Panc1 (cell line): ENCODE measurements at regions not wholly inside any gene's neighbourhood (a gene's known extent, or its start where the extent isn't known, plus 50 kb on each side); places are given as distances from the start of the nearest gene placed in this dataset.

Source experiments
- POLR2AphosphoS5 ChIP-seq: IDR thresholded peaks from 2 replicates; pipeline ENCODE4 v1.6.1; 2012; ENCODE audit warnings: mild to moderate bottlenecking, low read depth, low read length, moderate library complexity
- SIN3A ChIP-seq: IDR thresholded peaks from 2 replicates; pipeline ENCODE4 v1.6.1; 2012; ENCODE audit warnings: low read depth, mild to moderate bottlenecking, low read length, moderate library complexity, borderline replicate concordance; ENCODE audit not compliant: insufficient read depth
- TF ChIP-seq, protein P1 (sequence below): fragments of 450-650 bp; IDR thresholded peaks from 2 replicates; pipeline ENCODE4 v1.5.1; 2017; ENCODE audit warnings: mild to moderate bottlenecking

DNA sequence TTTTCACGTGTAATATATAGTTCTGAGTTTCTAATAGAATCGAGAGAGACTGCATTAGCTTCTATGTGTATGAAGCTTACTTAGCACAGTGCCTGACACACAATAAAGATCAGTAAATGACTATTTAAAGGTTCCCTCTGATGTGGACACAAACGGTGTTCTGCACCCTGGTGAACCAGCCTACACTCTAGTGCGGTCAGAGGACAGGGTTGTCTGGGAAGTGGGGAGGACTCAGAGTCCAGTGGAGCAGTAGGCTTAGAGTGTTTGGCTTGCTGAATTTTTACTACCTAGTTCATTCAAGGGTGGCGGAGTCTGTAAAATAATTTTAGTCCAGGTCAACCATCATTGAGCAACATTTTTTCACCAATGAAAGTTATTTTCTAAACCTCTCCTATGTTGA lies 77.8 kb downstream of the DIPK2A start:
- TF ChIP-seq, protein P1, sequence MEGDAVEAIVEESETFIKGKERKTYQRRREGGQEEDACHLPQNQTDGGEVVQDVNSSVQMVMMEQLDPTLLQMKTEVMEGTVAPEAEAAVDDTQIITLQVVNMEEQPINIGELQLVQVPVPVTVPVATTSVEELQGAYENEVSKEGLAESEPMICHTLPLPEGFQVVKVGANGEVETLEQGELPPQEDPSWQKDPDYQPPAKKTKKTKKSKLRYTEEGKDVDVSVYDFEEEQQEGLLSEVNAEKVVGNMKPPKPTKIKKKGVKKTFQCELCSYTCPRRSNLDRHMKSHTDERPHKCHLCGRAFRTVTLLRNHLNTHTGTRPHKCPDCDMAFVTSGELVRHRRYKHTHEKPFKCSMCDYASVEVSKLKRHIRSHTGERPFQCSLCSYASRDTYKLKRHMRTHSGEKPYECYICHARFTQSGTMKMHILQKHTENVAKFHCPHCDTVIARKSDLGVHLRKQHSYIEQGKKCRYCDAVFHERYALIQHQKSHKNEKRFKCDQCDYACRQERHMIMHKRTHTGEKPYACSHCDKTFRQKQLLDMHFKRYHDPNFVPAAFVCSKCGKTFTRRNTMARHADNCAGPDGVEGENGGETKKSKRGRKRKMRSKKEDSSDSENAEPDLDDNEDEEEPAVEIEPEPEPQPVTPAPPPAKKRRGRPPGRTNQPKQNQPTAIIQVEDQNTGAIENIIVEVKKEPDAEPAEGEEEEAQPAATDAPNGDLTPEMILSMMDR: no peak
- TF ChIP-seq POLR2AphosphoS5 (no peak), SIN3A (no peak)
